ENCODE measurements at regions not wholly inside any gene's neighbourhood (a gene's known extent, or its start where the extent isn't known, plus 50 kb on each side); places are given as distances from the start of the nearest gene placed in this dataset.
"Not testable (repeated sequence)": the region's sequence is repeated elsewhere in the genome, so short reads cannot be mapped to it uniquely, and the experiment has no call there.

DNA sequence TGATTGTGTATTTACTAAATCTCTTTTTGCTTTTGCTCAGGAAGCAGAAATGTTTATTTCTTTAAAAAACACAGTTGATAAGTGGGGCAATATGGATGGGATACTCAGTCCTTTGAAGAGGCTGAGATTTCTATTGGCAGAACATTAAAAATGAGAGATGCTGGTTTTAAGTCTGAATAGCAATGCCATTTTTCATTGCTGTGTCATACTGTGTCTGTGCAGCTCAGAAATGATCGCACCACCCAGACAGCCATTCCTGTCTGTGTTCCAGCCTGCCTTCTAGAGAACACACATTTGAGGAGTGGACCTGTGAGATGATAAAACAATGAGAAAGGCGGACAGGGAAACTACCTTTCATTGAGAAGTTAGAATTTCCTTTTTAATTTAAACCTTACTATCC is 231.2 kb upstream of the USP24 start:
- no peak overlapping the region for H3K27ac ChIP-seq (ENCODE audit: low read depth in 1 of 2, low read length in 2 of 2)
- peaks cover 0 to 4% of the 10 kb centered on the region in 2 donors for H3K4me1 ChIP-seq (ENCODE audit: control insufficient read depth in 1 of 2, insufficient read depth in 2 of 2, low read length in 2 of 2)
- DNase-seq (no peak), ATAC-seq (ENCODE audit: low FRiP score) (no peak)
- H3K27me3 ChIP-seq (ENCODE audit: control insufficient read depth in 1 of 2, insufficient read depth in 2 of 2, low read length in 1 of 2): no peaks in the 10 kb centered on the region
- WGBS, 2 donors: 60 to 67% methylated on average over 2 of the region's 2 CpGs
- intact Hi-C loops (cut with DNase I): loop anchor here (10.0 kb wide), 2 partner anchors 138 to 618 kb away; no protein-coding TSS in a partner anchor
- H3K4me3 ChIP-seq (ENCODE audit: low read length in 2 of 2): no peak overlapping the region
- H3K9me3 ChIP-seq (ENCODE audit: control insufficient read depth, low read length): no peaks in the 10 kb centered on the region
- H3K36me3 ChIP-seq (ENCODE audit: control insufficient read depth in 1 of 2, insufficient read depth in 2 of 2, low read length in 1 of 2): no peaks in the 10 kb centered on the region

DNA sequence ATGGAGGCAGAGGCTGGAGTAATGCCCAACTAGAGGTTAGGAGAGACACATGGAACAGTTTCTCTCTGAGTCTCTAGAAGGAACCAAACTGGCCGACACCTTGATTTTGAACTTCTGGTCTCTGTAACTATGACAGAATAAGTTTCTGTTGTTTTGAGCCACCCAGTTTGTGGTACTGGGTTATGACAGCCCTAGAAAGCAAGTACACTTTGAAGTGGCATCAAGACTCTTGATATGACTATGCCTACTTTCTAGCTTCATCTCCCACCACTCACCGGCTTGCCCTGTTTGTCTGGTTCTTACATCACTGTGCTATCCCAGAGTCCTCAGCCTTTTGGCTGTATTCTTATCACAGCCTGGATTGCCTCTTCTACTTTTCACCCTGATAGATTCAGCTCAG is 230.3 kb upstream of the USP24 start:
- no peak for ATAC-seq (ENCODE audit: low FRiP score)
- DNase-seq: no peak
- no peak overlapping the region for H3K27ac ChIP-seq (ENCODE audit: low read depth in 1 of 2, low read length in 2 of 2)
- H3K36me3 ChIP-seq (ENCODE audit: control insufficient read depth in 1 of 2, insufficient read depth in 2 of 2, low read length in 1 of 2): no peaks in the 10 kb centered on the region
- WGBS, 2 donors: 92 to 94% methylated on average over 2 of the region's 2 CpGs
- no peak overlapping the region for H3K4me3 ChIP-seq (ENCODE audit: low read length in 2 of 2)
- H3K4me1 ChIP-seq (ENCODE audit: control insufficient read depth in 1 of 2, insufficient read depth in 2 of 2, low read length in 2 of 2): peaks cover 0 to 4% of the 10 kb centered on the region in 2 donors
- H3K27me3 ChIP-seq (ENCODE audit: control insufficient read depth in 1 of 2, insufficient read depth in 2 of 2, low read length in 1 of 2): no peaks in the 10 kb centered on the region
- no peaks in the 10 kb centered on the region for H3K9me3 ChIP-seq (ENCODE audit: control insufficient read depth, low read length)
- intact Hi-C loops (cut with DNase I): loop anchor here (10.0 kb wide), 2 partner anchors 139 to 619 kb away; no protein-coding TSS in a partner anchor

GRCh38 chr1:55444667-55445066 is 229.5 kb upstream of the USP24 start:
- H3K27me3 ChIP-seq (ENCODE audit: control insufficient read depth in 1 of 2, insufficient read depth in 2 of 2, low read length in 1 of 2): no peaks in the 10 kb centered on the region
- no peaks in the 10 kb centered on the region for H3K36me3 ChIP-seq (ENCODE audit: control insufficient read depth in 1 of 2, insufficient read depth in 2 of 2, low read length in 1 of 2)
- no peak for ATAC-seq (ENCODE audit: low FRiP score)
- 82 to 84% methylated on average over 1 of the region's 1 CpG for WGBS, 2 donors
- H3K27ac ChIP-seq (ENCODE audit: low read depth in 1 of 2, low read length in 2 of 2): peak overlapping the region in 1 of 2 donors; percentile 78
- no peaks in the 10 kb centered on the region for H3K9me3 ChIP-seq (ENCODE audit: control insufficient read depth, low read length)
- no peak overlapping the region for H3K4me3 ChIP-seq (ENCODE audit: low read length in 2 of 2)
- peaks cover 0 to 4% of the 10 kb centered on the region in 2 donors for H3K4me1 ChIP-seq (ENCODE audit: control insufficient read depth in 1 of 2, insufficient read depth in 2 of 2, low read length in 2 of 2)
- intact Hi-C loops (cut with DNase I): loop anchor here (10.0 kb wide), 2 partner anchors 140 to 620 kb away; no protein-coding TSS in a partner anchor
- no peak for DNase-seq

DNA sequence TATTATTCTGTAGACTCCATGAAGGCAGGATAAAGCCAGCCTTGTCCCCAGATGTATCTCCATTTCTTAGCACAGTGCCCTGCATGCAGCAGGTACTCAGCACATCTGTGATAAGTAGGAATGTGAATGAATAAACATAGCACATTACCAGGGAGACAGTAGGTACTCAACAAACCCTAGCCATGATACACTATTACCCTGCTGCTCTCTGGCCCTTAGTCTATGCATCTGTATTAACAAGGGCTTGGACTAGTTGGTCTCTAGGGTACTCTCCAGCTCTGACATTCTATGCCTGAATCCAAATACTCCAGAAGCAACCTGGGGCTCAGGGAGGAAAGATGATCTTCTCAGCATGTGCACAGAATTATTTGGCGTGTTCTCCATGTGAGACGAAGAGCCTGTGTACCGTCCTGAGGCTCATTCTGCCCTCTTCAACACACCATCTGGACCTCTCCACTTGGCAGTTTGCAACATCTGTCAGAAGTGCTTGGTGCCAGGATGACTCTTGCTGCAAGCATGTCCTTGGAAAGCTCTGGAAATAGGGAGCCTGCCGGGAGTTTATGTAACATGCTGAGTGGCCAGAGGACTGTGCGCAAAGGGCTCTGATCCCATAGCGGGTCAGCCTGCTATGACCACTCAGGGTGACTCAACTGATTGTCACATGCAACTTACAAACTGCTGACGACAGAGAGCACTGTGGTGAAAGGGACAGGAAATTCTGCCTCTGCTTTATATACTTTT is 228.2 kb upstream of the USP24 start:
- Histone ChIP-seq H3K27ac (ENCODE audit: low read depth in 1 of 2, low read length in 2 of 2) (peak overlapping the region in 1 of 2 donors; percentile 58), H3K36me3 (ENCODE audit: control insufficient read depth in 1 of 2, insufficient read depth in 2 of 2, low read length in 1 of 2) (no peaks in the 10 kb centered on the region), H3K27me3 (ENCODE audit: control insufficient read depth in 1 of 2, insufficient read depth in 2 of 2, low read length in 1 of 2) (no peaks in the 10 kb centered on the region), H3K4me3 (ENCODE audit: low read length in 2 of 2) (no peak overlapping the region), H3K4me1 (ENCODE audit: control insufficient read depth in 1 of 2, insufficient read depth in 2 of 2, low read length in 2 of 2) (peaks cover 0 to 4% of the 10 kb centered on the region in 2 donors), H3K9me3 (ENCODE audit: control insufficient read depth, low read length) (no peaks in the 10 kb centered on the region)
- 7 to 10% methylated on average over 7 of the region's 7 CpGs for WGBS, 2 donors
- intact Hi-C loops (cut with DNase I): loop anchor here (10.0 kb wide), 2 partner anchors 141 to 621 kb away; no protein-coding TSS in a partner anchor
- DNase-seq: peak; percentile 93 to 94
- peak; percentile 96 for ATAC-seq (ENCODE audit: low FRiP score)

- Histone ChIP-seq H3K27me3 (ENCODE audit: control insufficient read depth in 1 of 2, insufficient read depth in 2 of 2, low read length in 1 of 2) (no peaks in the 10 kb centered on the region), H3K4me1 (ENCODE audit: control insufficient read depth in 1 of 2, insufficient read depth in 2 of 2, low read length in 2 of 2) (no peaks in the 10 kb centered on the region), H3K9me3 (ENCODE audit: control insufficient read depth, low read length) (no peaks in the 10 kb centered on the region), H3K4me3 (ENCODE audit: low read length in 2 of 2) (no peak overlapping the region), H3K27ac (ENCODE audit: low read depth in 1 of 2, low read length in 2 of 2) (no peak overlapping the region), H3K36me3 (ENCODE audit: control insufficient read depth in 1 of 2, insufficient read depth in 2 of 2, low read length in 1 of 2) (no peaks in the 10 kb centered on the region)
- WGBS, 2 donors: 17 to 18% methylated on average over 1 of the region's 1 CpG
- intact Hi-C loops (cut with DNase I): loop anchor here (10.0 kb wide), 2 partner anchors 143 to 623 kb away; no protein-coding TSS in a partner anchor
- ATAC-seq (ENCODE audit: low FRiP score) (no peak), DNase-seq (no peak)
Observed at GRCh38 chr1:55441489-55441888, 226.3 kb upstream of the USP24 start.

DNA sequence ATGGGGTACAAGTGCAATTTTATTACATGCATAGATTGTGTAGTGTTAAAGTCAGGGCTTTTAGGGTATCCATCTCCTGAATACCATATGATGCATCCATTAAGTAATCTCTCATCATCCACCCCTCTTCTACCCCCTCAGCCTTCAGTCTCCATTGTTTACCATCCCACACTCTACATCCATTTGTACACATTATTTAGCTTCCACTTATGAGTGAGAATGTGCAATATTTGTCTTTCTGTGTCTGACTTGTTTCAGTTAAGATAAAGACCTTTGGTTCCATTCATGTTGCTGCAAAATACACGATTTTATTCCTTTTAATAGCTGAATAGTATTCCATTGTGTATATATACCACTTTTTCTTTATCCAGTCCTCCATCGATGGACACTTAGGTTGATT is 222.5 kb upstream of the USP24 start:
- H3K27ac ChIP-seq (ENCODE audit: low read depth in 1 of 2, low read length in 2 of 2): no peak overlapping the region
- H3K36me3 ChIP-seq (ENCODE audit: control insufficient read depth in 1 of 2, insufficient read depth in 2 of 2, low read length in 1 of 2): no peaks in the 10 kb centered on the region
- H3K27me3 ChIP-seq (ENCODE audit: control insufficient read depth in 1 of 2, insufficient read depth in 2 of 2, low read length in 1 of 2): no peaks in the 10 kb centered on the region
- ATAC-seq (ENCODE audit: low FRiP score): no peak
- 0 to 46% methylated on average over 2 of the region's 2 CpGs for WGBS, 2 donors
- intact Hi-C loops (cut with DNase I): no loop called here
- H3K4me3 ChIP-seq (ENCODE audit: low read length in 2 of 2): no peak overlapping the region
- H3K4me1 ChIP-seq (ENCODE audit: control insufficient read depth in 1 of 2, insufficient read depth in 2 of 2, low read length in 2 of 2): no peaks in the 10 kb centered on the region
- no peaks in the 10 kb centered on the region for H3K9me3 ChIP-seq (ENCODE audit: control insufficient read depth, low read length)
- no peak for DNase-seq

DNA sequence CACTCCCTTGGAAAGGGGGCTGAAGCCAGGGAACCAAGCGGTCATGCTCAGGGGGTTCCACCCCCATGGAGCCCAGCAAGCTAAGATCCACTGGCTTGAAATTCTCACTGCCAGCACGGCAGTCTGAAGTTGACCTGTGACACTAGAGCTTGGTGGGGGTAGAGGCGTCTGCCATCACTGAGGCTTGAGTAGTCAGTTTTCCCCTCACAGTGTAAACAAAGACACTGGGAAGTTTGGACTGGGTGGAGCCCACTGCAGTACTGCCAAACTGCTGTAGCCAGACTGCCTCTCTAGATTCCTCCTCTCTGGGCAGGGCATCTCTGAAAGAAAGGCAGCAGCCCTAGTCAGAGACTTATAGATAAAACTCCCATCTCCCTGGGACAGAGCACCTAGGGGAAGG is 215.6 kb upstream of the USP24 start:
- H3K9me3 ChIP-seq (ENCODE audit: control insufficient read depth, low read length); H3K36me3 ChIP-seq (ENCODE audit: control insufficient read depth in 1 of 2, insufficient read depth in 2 of 2, low read length in 1 of 2); H3K27me3 ChIP-seq (ENCODE audit: control insufficient read depth in 1 of 2, insufficient read depth in 2 of 2, low read length in 1 of 2); H3K4me3 ChIP-seq (ENCODE audit: low read length in 2 of 2); H3K4me1 ChIP-seq (ENCODE audit: control insufficient read depth in 1 of 2, insufficient read depth in 2 of 2, low read length in 2 of 2); intact Hi-C loops (cut with DNase I); ATAC-seq (ENCODE audit: low FRiP score): not testable (repeated sequence)
- DNase-seq: peak in 1 of 2 donors; percentile 50
- WGBS, 2 donors: 71 to 73% methylated on average over 3 of the region's 3 CpGs
- H3K27ac ChIP-seq (ENCODE audit: low read depth in 1 of 2, low read length in 2 of 2): peak overlapping the region in 1 of 2 donors; percentile 51

DNA sequence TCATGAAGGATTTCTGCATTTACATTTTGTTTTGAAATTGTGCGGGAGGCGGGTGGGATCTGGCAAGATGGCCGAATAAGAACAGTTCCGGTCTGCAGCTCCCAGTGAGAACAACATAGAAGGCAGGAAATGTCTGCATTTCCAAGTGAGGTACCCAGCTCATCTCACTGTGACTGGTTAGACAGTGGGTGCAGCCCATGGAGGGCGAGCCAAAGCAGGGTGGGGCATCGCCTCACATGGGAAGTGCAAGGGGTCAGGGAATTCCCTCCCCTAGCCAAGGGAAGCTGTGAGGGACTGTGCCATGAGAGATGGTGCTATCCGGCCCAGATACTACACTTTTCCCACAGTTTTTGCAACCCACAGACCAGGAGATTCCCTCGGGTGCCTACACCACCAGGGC is 215.0 kb upstream of the USP24 start:
- H3K4me3 ChIP-seq (ENCODE audit: low read length in 2 of 2); ATAC-seq (ENCODE audit: low FRiP score); H3K36me3 ChIP-seq (ENCODE audit: control insufficient read depth in 1 of 2, insufficient read depth in 2 of 2, low read length in 1 of 2); DNase-seq; intact Hi-C loops (cut with DNase I); H3K27me3 ChIP-seq (ENCODE audit: control insufficient read depth in 1 of 2, insufficient read depth in 2 of 2, low read length in 1 of 2); H3K4me1 ChIP-seq (ENCODE audit: control insufficient read depth in 1 of 2, insufficient read depth in 2 of 2, low read length in 2 of 2); H3K9me3 ChIP-seq (ENCODE audit: control insufficient read depth, low read length): not testable (repeated sequence)
- peak overlapping the region in 1 of 2 donors; percentile 65 for H3K27ac ChIP-seq (ENCODE audit: low read depth in 1 of 2, low read length in 2 of 2)
- 93 to 95% methylated on average over 8 of the region's 8 CpGs for WGBS, 2 donors

All from aorta (tissue), 5 donors.